Upper lobe of left lung (tissue), 4 donors: ENCODE measurements at regions not wholly inside any gene's neighbourhood (a gene's known extent, or its start where the extent isn't known, plus 50 kb on each side); places are given as distances from the start of the nearest gene placed in this dataset.

Experiments used
- CTCF ChIP-seq, 6 experiments: fragments of 450-650 bp in 4 of 6; fragments of 200-600 bp in 2 of 6; sonication (generic) in 2 of 6; IDR thresholded peaks; one replicate each; pipeline ENCODE4 v1.5.1; 2016 to 2019; ENCODE audit warnings: antibody characterized with exemption in 6 of 6
- POLR2A ChIP-seq, 4 donors: fragments of 450-650 bp; IDR thresholded peaks; one replicate each; pipeline ENCODE4 v1.5.1; 2016 to 2017; ENCODE audit warnings: antibody characterized with exemption in 4 of 4, mild to moderate bottlenecking in 2 of 4

- TF ChIP-seq CTCF (IDR thresholded peaks at IDR 0.05), result no peak
- TF ChIP-seq POLR2A (IDR thresholded peaks at IDR 0.05), result no peak
Measured at GRCh38 chr3:40979962-40980361, 219.3 kb upstream of the CTNNB1 start.
